ENCODE measurements at regions not wholly inside any gene's neighbourhood (a gene's known extent, or its start where the extent isn't known, plus 50 kb on each side); places are given as distances from the start of the nearest gene placed in this dataset.

GRCh38 chr1:216958569-216958968 is 235.3 kb upstream of the ESRRG start:
- Histone ChIP-seq H3K4me1 (replicated peaks in 1 of 2; ENCODE audit: control insufficient read depth in 2 of 2, insufficient read depth in 2 of 2, low read length in 2 of 2) (no peaks in the 10 kb centered on the region), H3K79me2 (ENCODE audit: control insufficient read depth, insufficient read depth, low read length) (no peaks in the 10 kb centered on the region), H3K4me2 (ENCODE audit: insufficient read depth, low read length) (no peak overlapping the region), H3K9ac (ENCODE audit: insufficient read depth in 1 of 2, low read depth in 2 of 2, low read length in 2 of 2) (no peak overlapping the region), H3K36me3 (ENCODE audit: control insufficient read depth, insufficient read depth, low read length) (no peaks in the 10 kb centered on the region), H3K9me1 (ENCODE audit: control insufficient read depth, insufficient read depth, low read length) (no peaks in the 10 kb centered on the region), H3K27ac (ENCODE audit: extremely low read depth, low read depth, low read length) (no peak overlapping the region), H2AFZ (ENCODE audit: low read depth, low read length) (no peak overlapping the region), H3K9me3 (replicated peaks; ENCODE audit: control insufficient read depth, insufficient read depth, low read depth, low read length) (no peaks in the 10 kb centered on the region; the same call in 1 of the 2 replicates), H4K20me1 (replicated peaks; ENCODE audit: control insufficient read depth, insufficient read depth, low read length) (no peaks in the 10 kb centered on the region), H3K27me3 (ENCODE audit: control insufficient read depth in 2 of 2, insufficient read depth in 2 of 2, low read length in 2 of 2) (no peaks in the 10 kb centered on the region), H3K4me3 (no peak overlapping the region)
- intact Hi-C loops (cut with micrococcal nuclease) (no loop called here), in situ Hi-C loops (cut with MboI) (no loop called here)
- no peak for FAIRE-seq
- POLR2A ChIA-PET: no interaction called here
- CTCF ChIA-PET (ENCODE audit: low intra/inter-chr PET ratio): no interaction called here
- no peak for DNase-seq (ENCODE audit: extremely low read depth in 1 of 4, low spot score in 3 of 4)
- no peak for ATAC-seq
- TF ChIP-seq SUPT5H (IDR thresholded peaks at IDR 0.05) (no peak), PHB (CRISPR knock-in tag; IDR thresholded peaks at IDR 0.05) (no peak), ZNF395 (CRISPR knock-in tag; IDR thresholded peaks at IDR 0.05) (no peak), NR2F6 (CRISPR knock-in tag; IDR thresholded peaks at IDR 0.05) (no peak), HDAC3 (IDR thresholded peaks at IDR 0.05; ENCODE audit: borderline replicate concordance, partially characterized antibody) (no peak), EZH2 (IDR thresholded peaks at IDR 0.05; ENCODE audit: borderline replicate concordance, low read depth, low read length) (no peak), CBFA2T2 (conservative IDR thresholded peaks at IDR 0.05) (no peak), TRIM25 (IDR thresholded peaks at IDR 0.05; ENCODE audit: borderline replicate concordance) (no peak)
- BruUV-seq (replicated peaks): no TSS peak
- 0% methylated on average over 4 of the region's 4 CpGs for WGBS (ENCODE audit: insufficient coverage, low coverage, missing lambda C conversion rate)
